NCI-H1105 treated with DMSO at 0.1 percent for 48 hours (cell line): ENCODE measurements at regions not wholly inside any gene's neighbourhood (a gene's known extent, or its start where the extent isn't known, plus 50 kb on each side); places are given as distances from the start of the nearest gene placed in this dataset.

Source experiments
- DNase-seq: peaks from one replicate; lab custom pipeline; 2025; lab: John Stamatoyannopoulos, UW

DNA sequence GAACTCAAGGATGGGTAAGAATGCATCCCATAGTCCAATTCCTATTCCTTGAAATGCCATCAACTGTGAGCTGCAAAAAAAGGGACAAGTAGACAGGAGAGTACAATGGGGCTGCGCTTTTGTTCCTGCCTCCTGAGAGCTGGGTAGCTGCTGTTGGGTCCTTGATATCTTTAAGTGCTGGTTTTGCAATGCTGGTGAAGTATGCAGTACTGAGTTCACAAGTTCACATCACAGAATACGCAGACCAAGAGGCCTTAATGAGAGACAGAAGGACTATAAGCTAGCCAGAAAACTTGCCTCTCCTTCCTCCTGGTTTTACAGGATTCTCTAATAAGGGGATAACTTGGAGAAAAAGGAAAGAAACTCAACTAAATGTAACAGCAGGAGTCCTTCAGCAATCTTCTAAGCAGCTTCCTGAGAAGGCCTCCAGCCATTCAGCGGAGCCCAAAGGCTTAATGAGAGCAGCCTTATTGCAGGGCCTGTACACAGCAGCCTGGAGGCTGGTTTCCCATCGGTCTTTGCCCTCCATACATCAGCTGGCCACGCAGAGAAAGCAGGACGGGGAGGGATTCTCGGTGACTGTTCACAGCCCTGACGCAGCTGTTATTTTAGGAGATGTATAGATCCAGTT lies 293.1 kb downstream of the CDCA7 start:
- DNase-seq, result no peak

DNA sequence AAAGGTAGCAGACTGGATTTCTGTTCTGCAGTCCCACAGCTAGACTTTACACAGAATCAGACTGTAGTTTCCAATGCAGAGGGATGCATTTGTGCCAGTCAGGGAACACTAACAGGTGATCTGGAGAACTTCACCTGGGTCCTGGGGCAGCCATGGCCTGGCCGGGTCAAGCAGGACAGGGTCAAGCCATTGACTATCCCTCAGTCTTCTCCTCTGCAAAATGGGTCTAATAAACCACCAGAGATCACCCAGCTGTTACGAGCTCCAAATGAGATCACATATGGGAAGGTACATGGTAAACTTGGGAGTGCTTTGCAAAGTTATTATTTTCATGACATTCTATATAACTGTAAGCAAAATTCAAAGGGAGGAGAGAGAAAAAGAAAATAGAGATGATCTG lies 294.1 kb downstream of the CDCA7 start:
- no peak for DNase-seq

DNA sequence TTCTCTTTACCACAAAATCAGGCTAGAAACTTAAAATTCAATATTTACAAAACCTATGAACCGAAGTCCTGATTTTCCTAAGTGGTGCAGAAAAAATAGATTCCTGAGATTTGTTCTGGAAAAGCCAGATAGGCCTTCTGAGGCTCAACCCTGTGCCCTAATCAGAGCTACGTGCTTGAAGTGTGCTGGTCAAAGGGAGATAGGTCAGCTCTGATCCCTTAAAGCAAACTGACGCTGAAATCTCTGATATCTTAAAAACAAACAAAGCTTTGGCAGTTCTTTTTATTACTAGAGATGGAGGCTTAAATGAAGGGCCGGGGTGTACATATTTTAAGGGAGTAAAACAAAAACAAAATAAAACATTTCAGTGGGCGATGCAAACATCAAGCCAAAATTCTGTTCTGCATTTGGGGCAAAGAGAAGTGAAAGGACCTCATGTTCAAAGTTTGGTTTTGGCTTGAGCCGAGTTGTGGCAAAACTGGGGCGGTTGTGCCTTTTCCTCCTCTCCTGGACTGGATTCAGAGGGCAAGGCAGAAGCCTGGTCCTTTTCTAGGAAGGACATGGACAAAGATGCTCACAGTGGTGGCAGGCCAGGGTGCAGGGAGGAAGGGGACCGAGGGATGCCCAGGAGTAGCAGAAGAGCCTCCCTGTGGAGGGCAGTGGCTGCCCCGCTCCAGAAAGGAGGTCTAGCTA lies 295.0 kb downstream of the CDCA7 start:
- no peak for DNase-seq

DNA sequence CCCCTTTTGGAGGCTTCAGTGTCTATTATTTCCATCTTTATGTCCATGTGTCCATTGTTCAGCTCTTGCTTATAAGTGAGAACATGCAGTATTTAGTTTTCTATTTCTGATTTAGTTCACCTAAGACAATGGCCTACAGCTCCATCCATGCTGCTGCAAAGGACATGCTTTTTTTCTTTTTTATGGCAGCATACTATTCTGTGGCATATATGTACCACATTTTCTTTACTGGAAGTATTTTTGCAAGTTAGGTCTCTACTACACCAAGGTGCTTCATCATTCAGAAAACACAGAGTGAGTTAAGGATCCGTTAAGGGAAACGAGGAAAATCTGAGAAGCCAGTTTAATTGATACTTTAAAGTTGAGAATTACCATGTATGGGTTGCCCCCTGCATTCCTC lies 297.2 kb downstream of the CDCA7 start:
- no peak for DNase-seq

DNA sequence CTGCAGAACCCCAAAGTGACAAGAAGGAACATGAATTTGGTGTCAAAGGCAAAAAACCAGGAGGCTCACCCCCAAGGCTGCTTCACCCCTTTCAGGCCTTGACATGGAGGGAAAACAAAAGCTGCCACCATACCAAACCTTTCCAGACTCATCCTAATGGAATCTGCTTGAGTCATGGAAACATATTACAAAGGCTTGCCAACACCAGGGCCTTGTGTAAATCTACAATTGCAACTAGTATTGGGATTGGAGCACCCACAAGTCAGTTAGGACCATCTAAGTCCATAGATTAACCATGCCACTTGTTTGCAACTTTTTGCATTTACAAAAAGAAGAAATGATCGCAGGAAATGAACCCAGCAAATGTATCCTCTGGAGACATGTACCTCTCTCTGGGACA lies 297.6 kb downstream of the CDCA7 start:
- no peak for DNase-seq

DNA sequence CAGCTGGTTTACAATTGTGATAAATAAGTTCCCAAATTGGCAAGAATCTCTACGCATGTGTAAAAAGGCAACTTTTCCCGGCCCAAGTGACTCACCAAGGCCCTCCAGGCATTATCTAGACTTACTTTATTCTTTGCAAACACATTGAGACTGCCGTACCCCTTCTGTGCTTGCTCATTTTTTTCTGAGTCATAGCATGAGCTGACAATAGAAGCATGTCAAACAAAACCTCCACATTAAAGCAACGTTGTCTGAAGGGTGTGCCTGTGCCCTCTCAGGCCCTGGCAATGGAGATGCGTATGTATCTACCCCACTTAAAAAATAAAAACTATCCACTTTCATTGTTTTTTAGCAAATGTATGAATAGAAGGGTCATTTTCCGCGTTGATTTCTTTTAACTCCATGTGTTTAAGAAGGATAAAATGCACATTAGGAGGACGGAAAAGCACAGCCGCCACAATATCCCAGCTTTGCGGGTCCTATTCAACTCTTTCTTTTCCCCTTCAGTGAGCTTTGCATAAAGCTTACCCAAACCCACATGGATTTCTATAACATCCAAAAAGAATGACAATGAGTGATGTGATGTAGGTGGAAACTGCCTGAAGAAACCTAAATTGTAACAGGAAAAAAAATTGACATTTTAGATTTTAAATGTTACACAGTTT lies 298.2 kb downstream of the CDCA7 start:
- DNase-seq, result no peak

DNA sequence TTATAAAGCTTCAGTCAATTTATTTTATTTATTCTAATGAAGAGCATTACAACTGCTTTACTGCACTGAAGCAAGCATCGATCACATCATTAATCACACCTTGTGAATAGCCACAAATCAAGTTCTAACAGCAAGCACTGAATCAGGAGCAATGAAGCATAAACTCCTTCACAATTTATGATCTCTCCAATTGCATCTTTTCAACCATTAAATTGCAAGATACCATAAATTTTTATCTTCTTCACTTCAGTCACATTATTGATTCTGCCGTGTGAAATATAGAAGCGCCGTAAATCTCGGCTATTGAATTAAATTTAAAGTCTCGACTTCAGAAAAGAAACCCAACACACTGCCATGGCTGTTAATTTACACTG lies 298.7 kb downstream of the CDCA7 start:
- peak; percentile 5 for DNase-seq

DNA sequence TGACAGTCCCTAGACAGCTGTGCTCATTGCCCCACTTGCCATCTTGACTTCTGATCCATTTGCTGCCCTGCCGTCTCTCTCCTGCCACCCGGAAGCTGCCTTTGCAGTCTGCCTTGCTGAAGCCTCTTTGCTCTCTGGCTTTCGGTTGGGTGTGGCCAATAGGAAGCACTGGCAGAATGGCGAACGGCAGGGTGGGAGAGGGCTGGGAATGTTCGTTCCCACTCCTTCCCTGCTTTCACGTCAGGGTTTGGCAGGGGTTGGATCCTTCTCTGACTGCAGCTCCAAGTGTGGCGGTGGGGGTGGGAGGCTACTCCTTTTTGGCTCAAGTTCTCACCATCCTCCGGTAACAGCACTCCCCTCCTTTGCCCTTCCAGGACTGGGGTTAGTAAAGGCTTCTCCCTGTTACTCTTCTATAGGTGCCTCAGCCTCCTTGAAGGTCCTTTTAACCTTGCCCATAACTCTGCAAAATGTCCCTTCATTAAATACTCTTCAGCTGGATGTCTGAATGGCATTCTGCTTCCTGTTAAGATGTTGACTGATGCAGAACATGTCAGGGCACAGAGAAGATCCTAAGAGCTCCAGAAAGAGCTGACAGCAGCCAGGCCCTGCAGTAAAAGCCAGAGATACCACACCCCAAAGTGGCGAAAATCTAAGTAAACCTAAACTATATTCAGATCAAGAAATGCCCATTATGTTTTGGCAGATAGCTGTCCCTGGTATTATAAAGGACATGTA lies 299.7 kb downstream of the CDCA7 start:
- peak; percentile 1 for DNase-seq

DNA sequence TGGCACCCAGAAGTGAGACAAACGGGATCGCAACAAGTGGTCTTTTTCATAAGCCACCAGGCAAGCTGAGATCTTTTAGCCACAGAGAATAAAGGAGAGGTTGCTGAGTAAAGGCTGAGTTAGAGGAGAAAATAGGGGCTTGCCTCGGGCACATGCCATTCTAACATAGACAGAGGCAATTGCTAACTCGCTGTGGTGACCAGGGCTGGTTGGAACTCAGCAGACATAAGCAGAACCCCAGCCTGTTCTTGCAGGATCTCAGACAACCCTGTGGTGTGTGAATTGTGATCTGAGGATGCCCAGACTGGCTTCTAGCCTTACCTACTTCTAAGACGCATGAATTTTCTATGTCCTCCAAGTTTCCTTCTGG lies 300.2 kb downstream of the CDCA7 start:
- DNase-seq, result no peak

DNA sequence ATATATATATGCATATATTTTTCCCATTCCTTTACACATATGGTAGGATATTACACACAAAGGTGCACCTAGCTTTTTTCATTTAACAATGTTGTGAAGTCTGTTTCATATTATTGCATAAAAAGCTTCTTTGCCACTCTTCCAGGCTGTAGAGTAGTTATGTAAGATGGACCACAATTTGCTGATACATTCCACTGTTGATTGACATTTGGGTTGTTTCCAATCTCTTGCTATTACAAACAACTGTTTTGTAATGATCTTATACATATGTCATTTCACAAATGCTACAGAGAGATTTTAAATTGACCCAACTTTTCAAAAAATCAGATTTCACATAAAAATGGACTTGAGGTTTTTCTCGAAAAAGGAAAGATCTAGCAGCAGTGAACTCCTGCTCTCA lies 301.4 kb downstream of the CDCA7 start:
- no peak for DNase-seq

DNA sequence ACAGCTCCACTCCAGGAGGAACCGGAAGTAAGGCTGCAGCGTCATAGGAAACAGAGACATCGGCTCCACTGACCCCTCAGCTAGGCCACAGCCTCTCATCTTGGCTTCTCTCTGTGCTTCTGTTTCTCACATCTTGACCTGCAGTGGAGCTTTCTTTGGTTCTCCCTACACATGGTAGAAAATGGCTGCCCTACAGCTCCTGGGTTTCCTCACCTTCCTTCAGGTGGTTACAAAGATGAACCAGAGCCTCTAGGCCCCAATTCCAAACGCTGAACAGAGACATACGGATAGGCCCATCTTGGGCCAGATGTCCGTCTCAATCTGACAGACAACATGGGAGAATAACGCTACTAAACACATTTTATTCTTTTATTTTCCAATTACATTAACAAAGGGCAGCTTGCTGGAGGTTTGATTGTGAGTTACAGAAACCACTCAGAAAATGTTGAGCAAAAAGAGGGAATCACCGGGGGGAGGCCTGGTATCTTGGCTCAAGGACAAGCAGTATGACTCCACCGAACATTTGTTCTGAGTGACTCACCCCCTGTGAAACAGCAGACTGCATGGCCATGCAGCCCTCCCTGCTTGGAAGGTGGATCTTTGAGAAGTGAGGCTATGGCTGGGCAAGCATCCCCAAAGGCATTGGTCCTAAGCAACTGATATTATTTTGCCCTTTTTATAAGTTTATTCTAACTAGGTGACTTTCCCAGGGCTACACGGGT lies 303.5 kb downstream of the CDCA7 start:
- DNase-seq, result no peak

DNA sequence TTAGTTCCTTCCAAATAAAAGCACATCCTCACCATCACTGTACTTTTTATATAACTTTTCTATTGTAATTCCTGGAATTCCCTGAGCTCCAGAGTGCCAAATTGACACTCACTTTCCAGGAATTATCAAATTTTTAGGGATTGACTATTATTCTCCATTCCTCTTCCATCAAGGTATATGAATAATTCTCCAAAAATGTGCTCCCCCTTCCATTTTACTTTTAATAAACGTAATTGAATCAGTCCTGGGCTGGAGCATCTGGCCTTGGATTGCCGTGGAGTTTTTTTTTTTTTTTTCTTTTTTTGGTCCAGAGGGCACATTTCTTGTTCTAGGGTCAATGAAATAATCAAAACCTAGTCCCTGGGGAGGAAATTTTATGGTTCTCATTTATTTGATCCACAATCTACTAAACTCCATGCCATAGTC lies 304.3 kb downstream of the CDCA7 start:
- DNase-seq, result no peak

DNA sequence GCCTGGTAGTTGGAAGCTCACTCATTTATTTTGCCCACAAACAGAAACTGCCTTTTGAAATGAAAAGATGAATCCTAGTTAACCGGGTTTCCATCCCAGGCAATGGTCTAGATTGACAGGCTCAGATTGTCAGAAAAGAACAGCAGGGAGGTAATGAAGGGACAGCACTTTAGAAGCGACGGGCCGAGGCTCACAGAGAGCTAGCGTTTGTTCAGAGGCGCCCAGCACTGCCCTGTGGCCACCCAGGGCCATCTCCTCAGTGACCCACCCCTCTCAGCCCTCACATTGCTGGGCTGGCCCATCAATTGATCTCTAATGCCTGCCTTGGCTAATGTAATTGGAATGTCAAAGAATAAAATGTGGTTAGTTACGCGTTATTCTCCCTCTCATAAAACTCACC lies 304.8 kb downstream of the CDCA7 start:
- no peak for DNase-seq

DNA sequence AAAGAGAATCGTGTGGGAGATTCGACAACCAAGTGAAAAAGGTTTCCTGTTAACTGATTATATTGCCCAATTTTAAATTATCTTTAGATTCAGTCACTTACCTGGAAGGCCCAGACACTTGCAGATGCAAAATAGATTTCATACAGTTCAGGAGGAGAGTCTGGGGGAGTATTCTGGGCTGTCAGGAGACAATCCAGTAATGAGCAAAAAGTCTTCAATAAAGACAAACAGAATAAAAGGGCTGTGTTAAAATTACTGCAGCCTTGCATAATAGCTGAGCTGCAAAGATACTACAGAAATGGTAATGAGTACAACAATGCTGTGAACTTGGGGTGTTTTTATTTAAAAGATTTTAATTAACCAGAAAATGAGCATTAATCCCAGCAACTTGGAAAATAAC lies 303.6 kb downstream of the SP3 start:
- DNase-seq, result no peak

DNA sequence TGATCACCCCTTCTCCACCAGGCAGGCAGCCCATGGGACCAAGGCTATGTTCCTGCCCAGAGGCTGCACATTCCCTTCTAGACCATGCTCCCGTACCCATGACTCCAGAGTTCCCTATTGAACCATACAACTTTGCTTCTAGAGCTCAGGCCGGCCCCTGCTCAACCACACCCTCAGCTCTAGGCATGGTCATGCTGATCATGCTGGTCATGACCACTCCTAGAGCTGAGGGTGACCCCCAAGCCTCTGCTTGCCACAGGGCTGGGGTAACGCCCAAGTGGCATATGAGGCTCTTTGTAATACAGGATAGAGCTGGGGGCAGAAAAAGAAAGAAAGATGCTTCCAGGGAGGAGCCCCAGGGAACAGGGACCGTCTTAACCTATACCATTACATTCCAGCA lies 301.8 kb downstream of the SP3 start:
- no peak for DNase-seq

DNA sequence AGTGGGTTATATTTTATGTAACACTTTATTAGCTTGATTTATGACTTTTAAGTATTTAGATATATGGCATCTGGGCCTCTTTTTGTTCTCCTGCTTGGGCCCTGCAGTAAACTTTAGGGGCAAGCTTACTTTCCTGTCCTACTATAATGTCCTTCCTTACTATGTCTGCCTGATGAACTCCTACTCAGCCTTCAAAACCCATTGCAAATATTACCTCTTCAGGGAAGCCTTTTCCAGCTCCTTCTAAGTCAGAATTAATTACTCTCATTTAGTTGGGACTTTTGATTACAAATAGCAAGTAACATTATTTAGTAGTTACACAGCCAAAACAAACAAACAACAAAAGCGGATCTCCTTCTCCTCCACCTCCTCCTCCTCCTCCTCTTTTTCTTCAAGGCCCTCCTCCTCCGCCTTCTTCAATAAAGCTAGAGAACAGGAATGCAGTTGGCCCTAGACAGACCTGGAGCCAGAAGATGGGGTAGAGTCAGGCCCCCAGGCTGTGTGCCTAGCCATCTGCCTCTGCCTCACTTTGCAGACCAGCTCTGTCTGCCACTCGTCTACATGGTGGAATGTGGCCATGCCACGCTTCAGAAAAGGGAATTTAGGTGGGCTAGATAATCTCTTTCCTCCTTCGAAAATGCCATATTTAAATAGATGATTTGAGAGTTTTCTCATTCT lies 301.2 kb downstream of the SP3 start:
- no peak for DNase-seq

DNA sequence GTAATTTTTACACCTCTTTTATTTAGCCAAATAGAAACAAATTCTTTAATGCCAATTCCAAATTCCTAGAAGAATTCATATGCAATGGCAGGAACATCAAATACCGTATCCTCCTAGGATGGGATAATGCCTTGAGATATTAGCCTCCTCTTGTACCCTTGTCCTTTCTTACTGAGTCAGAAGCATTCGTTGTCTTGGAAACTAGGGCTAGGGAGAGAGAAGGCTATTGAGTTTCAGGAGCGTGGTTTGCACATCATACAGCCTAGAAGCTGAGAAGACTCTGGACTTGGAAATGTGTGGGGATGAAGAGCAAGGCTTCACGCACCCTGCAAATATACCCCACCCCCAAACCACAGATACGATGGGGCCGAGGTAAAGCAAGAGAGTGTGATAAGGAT lies 300.7 kb downstream of the SP3 start:
- no peak for DNase-seq

DNA sequence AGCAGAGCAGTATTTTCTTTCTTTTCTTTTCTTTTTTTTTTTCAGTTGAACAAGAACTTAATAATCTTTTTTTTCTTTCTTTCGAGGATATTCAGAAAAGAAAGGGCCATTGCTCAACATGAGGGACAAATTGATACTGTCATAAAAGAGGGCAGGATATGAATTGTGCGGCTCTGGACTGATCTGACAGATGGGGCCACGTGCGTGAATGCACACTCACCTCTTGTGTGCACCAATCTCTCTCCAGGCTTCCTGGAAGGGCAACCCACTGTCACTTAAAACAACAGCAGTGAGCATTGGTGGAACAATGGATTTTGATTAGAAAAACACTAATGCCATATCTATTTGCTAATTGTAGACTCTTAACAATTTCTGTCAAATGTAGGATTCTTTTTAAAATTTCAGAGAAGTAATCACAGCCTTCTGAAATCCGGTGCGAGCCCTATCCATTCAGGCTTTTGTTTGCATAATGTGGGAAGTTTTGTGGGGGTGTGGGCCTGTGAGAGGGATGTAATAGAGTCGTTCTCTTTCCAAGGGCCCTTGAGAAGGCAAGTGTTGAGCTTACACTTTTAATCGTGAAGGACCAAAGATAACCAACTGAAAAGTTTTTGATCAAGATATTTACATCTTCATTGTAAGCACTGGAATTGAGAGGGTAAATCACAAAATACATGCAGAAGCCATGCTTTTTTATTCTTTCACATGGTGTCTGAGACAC lies 298.8 kb downstream of the SP3 start:
- no peak for DNase-seq

DNA sequence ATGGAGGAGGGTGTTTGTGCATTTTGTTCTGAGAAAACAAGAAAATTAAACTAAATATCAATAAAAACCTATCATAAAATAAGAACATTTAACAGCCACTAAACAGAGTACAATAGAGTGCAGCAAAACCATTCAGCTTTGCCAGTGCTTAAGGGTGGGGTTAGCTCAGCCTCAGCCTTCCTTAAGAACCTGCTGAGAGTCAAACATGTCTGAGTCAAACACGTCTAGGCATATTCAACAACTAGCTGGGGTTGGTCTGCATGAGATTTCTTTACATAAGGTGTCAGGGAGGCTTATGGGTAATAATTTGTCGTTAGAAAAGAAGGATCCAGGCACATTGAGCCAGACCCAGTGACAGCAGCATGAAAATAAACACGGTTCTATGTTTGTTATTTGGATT lies 298.2 kb downstream of the SP3 start:
- DNase-seq, result no peak

DNA sequence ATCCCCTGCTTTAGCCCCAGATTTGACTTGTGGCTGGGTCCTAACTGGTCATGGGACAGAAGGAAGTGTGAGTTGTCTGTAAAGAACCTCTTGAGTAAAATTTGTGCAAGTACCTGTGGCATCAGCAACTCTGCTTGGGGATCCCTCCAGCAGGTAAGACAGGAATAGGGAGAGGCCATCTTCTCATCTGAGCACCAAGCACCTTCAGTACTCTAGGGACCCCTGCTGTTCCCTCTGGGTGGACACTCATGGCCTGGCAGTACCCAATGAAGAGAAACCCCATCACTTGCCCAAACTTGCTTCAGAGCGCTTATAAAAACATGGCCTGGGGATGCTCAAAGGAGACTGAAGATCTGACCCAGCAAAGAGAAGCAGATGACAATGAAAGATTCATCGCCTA lies 297.8 kb downstream of the SP3 start:
- DNase-seq, result no peak

DNA sequence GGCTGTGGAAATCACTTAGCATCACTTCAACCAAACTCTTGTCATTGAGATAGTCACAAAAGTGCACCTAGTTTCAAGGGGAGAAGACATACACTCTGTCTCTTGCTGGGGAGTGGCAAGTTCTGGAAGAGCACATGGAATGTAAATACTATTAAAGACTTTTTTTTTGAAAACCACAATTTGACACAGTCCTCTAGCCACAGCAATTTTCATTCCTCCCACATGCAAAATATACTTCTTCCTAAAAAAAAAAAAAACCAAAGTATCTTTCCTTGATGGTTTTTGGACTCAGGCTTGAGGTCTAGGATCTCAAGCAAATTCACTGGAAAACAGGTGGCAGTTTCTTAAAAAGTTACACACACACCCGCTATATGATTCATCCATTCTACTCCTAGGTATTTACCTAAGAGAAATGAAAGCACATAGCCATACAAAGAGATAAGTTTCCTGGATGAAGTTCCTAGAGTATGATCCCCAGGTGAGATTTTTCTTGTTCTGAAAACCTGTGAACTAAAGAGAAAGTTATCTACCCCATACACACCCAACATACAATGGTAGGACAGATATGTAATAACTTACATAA lies 295.8 kb downstream of the SP3 start:
- DNase-seq, result no peak
